IPS DF 6.9 (cell line): ENCODE measurements at regions not wholly inside any gene's neighbourhood (a gene's known extent, or its start where the extent isn't known, plus 50 kb on each side); places are given as distances from the start of the nearest gene placed in this dataset.

Experiments
- DNase-seq: peaks from one replicate; pipeline ENCODE4 v3.0.0-alpha.2; 2013; ENCODE audit warnings: low read depth, low spot score
- H3K27ac ChIP-seq: one replicate; pipeline ENCODE4 v1.5.1; 2013; ENCODE audit warnings: low read length, control low read depth
- H3K27me3 ChIP-seq: 2 replicates; pipeline ENCODE4 v1.6.1; 2013; ENCODE audit warnings: mild to moderate bottlenecking, low read length; ENCODE audit not compliant: control insufficient read depth, insufficient read depth
- H3K36me3 ChIP-seq: 2 replicates; pipeline ENCODE4 v1.6.1; 2013; ENCODE audit warnings: low read length; ENCODE audit not compliant: control insufficient read depth, insufficient read depth
- H3K4me1 ChIP-seq: 2 replicates; pipeline ENCODE4 v1.6.1; 2013; ENCODE audit warnings: low read length; ENCODE audit not compliant: control insufficient read depth, insufficient read depth
- H3K4me3 ChIP-seq: 2 replicates; pipeline ENCODE4 v1.5.1; 2013; ENCODE audit warnings: mild to moderate bottlenecking, low read length
- H3K9me3 ChIP-seq: 2 replicates; pipeline ENCODE4 v1.6.1; 2013; ENCODE audit warnings: low read length, inconsistent platforms; ENCODE audit not compliant: control insufficient read depth, insufficient read depth
- WGBS: extraction: QIAGEN DNeasy Blood & Tissue Kit; methylation state at CpG from one replicate; pipeline ENCODE4 v1.1.7; 2013; ENCODE audit warnings: mixed read lengths, missing lambda C conversion rate; ENCODE audit not compliant: insufficient read length, insufficient coverage; 5-methylcytosine and 5-hydroxymethylcytosine counted together

DNA sequence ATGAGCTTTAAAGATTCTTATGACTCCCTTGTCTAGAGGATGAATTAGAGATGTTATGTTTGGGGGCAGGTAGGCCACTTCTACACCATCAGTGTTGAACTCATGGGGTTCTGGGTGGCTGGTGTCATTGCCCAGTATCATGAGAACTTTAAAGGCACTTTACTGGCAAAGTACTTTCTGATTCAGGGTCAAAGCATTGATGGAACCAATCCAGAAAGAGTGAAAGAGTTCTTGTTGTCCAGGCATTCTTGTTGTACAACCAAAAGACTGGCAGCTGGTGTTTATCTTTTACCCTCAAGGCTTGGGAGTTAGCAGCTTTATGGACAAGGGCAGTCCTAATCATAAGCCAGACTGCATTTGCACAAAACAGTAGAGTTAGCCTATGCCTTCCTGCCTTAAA lies 673.0 kb downstream of the USP25 start:
- no peaks in the 10 kb centered on the region for H3K27me3 ChIP-seq
- no peak overlapping the region for H3K4me3 ChIP-seq

DNA sequence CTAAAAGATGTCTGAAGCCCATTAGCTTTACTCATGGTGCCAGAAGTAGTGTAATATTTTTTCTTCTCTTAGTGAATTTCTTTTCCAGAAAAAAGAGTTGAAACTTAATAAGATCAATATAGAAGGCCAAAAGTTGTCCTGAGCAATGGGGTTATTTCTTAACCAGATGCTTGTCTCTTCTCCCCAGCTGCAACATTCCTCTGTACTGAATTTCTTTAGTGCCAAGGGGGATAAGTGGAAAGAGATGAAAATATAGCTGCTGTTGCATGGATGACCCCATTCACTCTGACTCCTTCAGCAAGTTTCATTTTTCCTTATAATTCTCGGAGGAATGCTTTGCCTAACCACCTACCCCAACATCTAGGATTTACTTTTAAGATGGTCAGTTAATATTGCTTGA lies 675.0 kb downstream of the USP25 start:
- Histone ChIP-seq H3K4me1 (no peaks in the 10 kb centered on the region), H3K27me3 (no peaks in the 10 kb centered on the region), H3K36me3 (no peaks in the 10 kb centered on the region), H3K9me3 (no peaks in the 10 kb centered on the region), H3K27ac (no peak overlapping the region), H3K4me3 (no peak overlapping the region)
- no peak for DNase-seq
- no CpG with 5 or more reads among the region's 1 CpG for WGBS

More for the DNA sequence above, 673.0 kb downstream of the USP25 start:
- no peaks in the 10 kb centered on the region for H3K4me1 ChIP-seq
- DNase-seq = no peak
- H3K27ac ChIP-seq = no peak overlapping the region
- H3K9me3 ChIP-seq = no peaks in the 10 kb centered on the region
- no peaks in the 10 kb centered on the region for H3K36me3 ChIP-seq

DNA sequence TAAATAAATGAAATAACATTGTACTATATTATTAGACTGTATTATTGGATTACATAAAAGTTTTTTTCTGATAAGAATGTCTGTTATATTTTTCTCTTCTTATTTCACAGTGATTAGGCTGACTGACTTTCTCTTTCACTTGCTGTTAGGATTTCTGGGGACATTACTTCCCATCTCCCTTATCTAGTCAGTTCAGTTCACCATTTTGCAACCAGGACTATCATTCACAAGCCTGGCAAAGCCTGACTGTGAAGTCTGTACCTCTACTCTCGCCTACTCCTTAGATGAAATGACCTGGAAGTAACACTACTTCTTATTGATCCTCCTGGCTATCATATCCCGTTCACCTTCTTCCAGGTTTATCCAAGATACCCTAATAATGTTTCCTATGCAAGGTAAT lies 676.6 kb downstream of the USP25 start:
- Histone ChIP-seq H3K4me3 (no peak overlapping the region), H3K9me3 (no peaks in the 10 kb centered on the region), H3K36me3 (no peaks in the 10 kb centered on the region), H3K27ac (no peak overlapping the region), H3K27me3 (no peaks in the 10 kb centered on the region), H3K4me1 (no peaks in the 10 kb centered on the region)
- no CpG with 5 or more reads among the region's 2 CpGs for WGBS
- no peak for DNase-seq

GRCh38 chr21:16407403-16408240 lies 677.8 kb downstream of the USP25 start:
- H3K4me3 ChIP-seq = no peak overlapping the region
- no peaks in the 10 kb centered on the region for H3K4me1 ChIP-seq
- H3K27me3 ChIP-seq = no peaks in the 10 kb centered on the region
- no CpG with 5 or more reads among the region's 1 CpG for WGBS
- no peak for DNase-seq
- H3K27ac ChIP-seq = no peak overlapping the region
- no peaks in the 10 kb centered on the region for H3K36me3 ChIP-seq
- H3K9me3 ChIP-seq = no peaks in the 10 kb centered on the region

DNA sequence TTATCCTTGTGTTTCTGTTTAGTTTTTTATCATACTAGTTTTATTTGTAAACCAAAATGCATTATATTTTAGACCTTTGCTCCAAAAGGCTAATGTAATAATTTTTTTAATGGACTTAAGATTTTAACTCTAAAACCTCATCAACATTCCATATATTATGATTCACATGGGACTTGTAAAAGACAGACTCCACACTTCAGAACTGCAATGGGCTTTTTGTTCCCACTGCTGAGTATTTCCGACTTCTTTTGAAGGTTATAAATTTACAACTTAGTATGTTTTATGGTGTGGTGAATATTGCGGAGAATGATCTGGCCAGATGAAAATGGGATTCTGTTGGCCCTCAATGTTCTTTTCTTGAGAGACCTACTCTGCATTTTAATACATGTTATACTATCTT lies 678.5 kb downstream of the USP25 start:
- WGBS = no CpG with 5 or more reads among the region's 2 CpGs
- Histone ChIP-seq H3K27me3 (no peaks in the 10 kb centered on the region), H3K36me3 (no peaks in the 10 kb centered on the region), H3K27ac (no peak overlapping the region), H3K4me1 (no peaks in the 10 kb centered on the region), H3K9me3 (no peaks in the 10 kb centered on the region), H3K4me3 (no peak overlapping the region)
- no peak for DNase-seq

DNA sequence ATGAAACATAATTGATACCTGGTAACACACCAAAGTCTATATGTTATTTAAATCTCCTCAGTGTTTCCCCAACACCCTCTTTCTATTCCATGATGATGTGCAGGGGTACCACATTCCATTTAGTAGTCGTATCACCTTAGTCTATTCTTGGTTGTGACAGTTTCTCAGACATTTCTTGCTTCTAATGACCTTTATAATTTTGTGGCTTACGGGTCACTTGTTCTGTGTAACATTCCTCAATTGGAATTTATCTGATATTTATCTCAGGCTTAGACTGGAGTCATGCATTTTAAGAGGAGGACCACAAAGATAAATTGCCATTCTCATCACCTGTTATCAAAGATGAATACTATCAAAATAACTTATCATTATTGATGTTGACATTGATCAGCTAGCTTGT lies 679.6 kb downstream of the USP25 start:
- no peaks in the 10 kb centered on the region for H3K4me1 ChIP-seq
- H3K4me3 ChIP-seq = no peak overlapping the region
- no peaks in the 10 kb centered on the region for H3K36me3 ChIP-seq
- no peak overlapping the region for H3K27ac ChIP-seq
- WGBS = no CpG with 5 or more reads among the region's 2 CpGs
- DNase-seq = no peak
- H3K9me3 ChIP-seq = no peaks in the 10 kb centered on the region
- H3K27me3 ChIP-seq = no peaks in the 10 kb centered on the region

DNA sequence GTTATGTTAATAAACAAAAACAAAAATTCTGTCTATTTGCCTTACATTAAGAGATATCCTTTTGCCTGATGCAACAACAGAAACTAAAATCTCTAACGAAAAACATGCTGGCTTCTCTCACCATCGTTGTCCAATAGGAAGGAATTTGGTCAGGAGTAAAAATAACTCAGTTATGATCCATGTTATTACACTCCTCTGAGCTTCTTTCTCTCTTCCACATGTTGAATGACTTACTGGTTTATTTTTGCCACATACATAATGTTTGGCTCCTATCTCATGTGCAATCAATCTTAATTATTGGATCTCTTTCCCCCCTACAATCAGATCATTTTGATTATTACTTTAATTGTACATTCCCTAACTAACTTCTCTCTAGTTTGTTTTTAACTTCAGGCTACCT lies 688.4 kb downstream of the USP25 start:
- DNase-seq = no peak
- no CpG with 5 or more reads among the region's 2 CpGs for WGBS
- Histone ChIP-seq H3K27ac (no peak overlapping the region), H3K27me3 (no peaks in the 10 kb centered on the region), H3K9me3 (no peaks in the 10 kb centered on the region), H3K4me1 (no peaks in the 10 kb centered on the region), H3K4me3 (no peak overlapping the region), H3K36me3 (no peaks in the 10 kb centered on the region)

GRCh38 chr21:16418642-16419041 lies 688.9 kb downstream of the USP25 start:
- Histone ChIP-seq H3K36me3 (no peaks in the 10 kb centered on the region), H3K27me3 (no peaks in the 10 kb centered on the region), H3K27ac (no peak overlapping the region), H3K4me3 (no peak overlapping the region), H3K4me1 (no peaks in the 10 kb centered on the region), H3K9me3 (no peaks in the 10 kb centered on the region)
- no peak for DNase-seq
- WGBS = no CpG with 5 or more reads among the region's 5 CpGs

DNA sequence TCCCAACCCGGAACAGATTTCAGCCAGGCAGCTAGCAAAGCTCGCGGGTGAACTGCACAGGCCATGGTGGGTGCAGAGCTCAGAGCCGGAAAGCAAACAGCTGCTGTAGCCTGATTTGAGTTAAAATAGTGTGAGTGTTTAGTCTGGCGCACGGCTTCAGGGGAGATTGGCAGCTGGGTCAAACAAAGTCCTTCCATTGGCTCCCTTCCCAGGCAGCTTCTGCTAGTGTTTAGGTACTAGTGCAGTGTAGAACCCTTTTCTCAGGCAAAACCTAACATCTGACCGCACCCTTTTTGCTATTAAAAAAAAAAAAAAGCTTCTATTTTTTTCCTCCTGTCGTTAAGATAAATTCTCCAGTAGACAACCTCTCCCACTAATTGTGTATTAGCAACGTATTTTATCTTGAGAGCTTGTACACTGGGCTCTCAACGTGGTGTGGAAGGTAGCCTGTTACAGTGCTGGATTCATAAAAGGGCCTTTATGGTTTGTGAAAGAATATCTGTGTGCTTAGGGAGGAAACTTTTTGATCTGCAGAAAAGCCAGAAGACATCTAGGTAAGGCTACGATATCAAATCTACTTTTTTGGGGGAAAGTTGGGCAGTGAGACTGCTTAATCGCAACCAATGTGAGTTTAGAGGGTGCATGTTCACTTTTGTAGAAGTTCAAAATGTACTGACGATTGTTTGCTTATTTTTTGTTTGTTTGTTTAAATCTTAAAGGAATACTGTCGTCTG lies 689.6 kb downstream of the USP25 start:
- Histone ChIP-seq H3K36me3 (no peaks in the 10 kb centered on the region), H3K27ac (no peak overlapping the region), H3K27me3 (no peaks in the 10 kb centered on the region), H3K4me1 (no peaks in the 10 kb centered on the region), H3K4me3 (no peak overlapping the region), H3K9me3 (no peaks in the 10 kb centered on the region)
- no CpG with 5 or more reads among the region's 14 CpGs for WGBS
- DNase-seq = no peak

DNA sequence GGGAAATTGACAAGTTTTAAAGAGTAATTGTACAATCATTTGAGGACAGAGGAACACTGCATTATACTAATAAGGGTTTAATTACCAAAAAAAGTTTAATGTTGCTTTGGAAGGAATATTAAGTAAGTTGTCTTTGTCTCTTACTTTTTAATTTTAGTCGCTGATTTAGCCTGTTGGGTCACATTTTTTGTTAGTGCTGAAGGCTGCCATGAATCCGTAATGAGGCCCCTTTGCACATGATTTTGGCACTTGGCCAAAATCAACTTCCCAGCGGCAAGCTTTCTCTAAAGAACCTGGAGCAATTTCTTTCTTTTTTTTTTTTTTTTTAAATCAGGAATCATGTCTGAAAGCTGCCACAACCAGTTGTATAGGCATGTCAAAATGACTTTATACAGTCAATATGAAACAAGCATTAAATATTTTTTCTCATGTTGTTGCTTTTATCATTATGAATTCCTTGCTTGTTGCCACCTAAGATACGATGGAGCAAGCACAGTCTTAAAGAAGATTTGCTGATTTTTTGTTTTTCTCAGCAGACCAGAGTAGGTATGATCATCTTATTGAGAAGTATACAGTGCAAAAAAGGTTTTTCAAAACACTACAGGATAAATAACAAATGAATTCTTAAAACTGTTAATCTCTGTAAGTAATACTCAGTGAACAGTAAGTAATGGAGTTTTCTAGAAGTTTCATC lies 690.4 kb downstream of the USP25 start:
- Histone ChIP-seq H3K4me3 (no peak overlapping the region), H3K27me3 (no peaks in the 10 kb centered on the region), H3K27ac (no peak overlapping the region), H3K4me1 (no peaks in the 10 kb centered on the region), H3K36me3 (no peaks in the 10 kb centered on the region), H3K9me3 (no peaks in the 10 kb centered on the region)
- DNase-seq = no peak
- no CpG with 5 or more reads among the region's 4 CpGs for WGBS
